A549 (cell line): ENCODE measurements at regions not wholly inside any gene's neighbourhood (a gene's known extent, or its start where the extent isn't known, plus 50 kb on each side); places are given as distances from the start of the nearest gene placed in this dataset.
"Not testable (repeated sequence)": the region's sequence is repeated elsewhere in the genome, so short reads cannot be mapped to it uniquely, and the experiment has no call there.

Source experiments
- ATAC-seq, 2 experiments: fragments of 200-7000 bp in 1 of 2; fragments of >200 bp in 1 of 2; cut with Nextera tagmentation in 1 of 2; cut with Tn5 transposase in 1 of 2; 3 replicates each; pipeline versions ENCODE4 v1.8.0 to v1.9.1; 2018 to 2020; ENCODE audit warnings: mild to moderate bottlenecking in 1 of 2, moderate library complexity in 1 of 2
- CTCF ChIA-PET: fragments of 300-600 bp; sonication (Branson Sonifier 250); formaldehyde crosslinking; extraction: SDS; loops from one replicate; lab custom pipeline; 2021; ENCODE audit warnings: antibody characterized with exemption, inconsistent platforms; lab: Yijun Ruan, JAX
- POLR2A ChIA-PET: fragments of 350-600 bp; formaldehyde crosslinking; extraction: SDS; loops from one replicate; lab custom pipeline; 2021; ENCODE audit warnings: antibody characterized with exemption, inconsistent platforms; lab: Yijun Ruan, JAX
- DNase-seq, 2 experiments: peaks; one replicate each; pipeline versions ENCODE4 v3.0.0 to v3.0.0-alpha.2; 2011 to 2016; ENCODE audit warnings: low read depth in 1 of 2, low spot score in 1 of 2
- FAIRE-seq: peaks from 2 replicates; lab custom pipeline; 2011; peaks lifted over from hg19 to GRCh38; lab: Jason Lieb, UNC
- H3K27ac ChIP-seq, 2 experiments: fragments of >200 bp; sonication (Bioruptor Twin); formaldehyde crosslinking; 3 replicates each; pipeline ENCODE4 v1.5.1; 2016 to 2017
- H3K4me1 ChIP-seq: fragments of >200 bp; sonication (Bioruptor Twin); formaldehyde crosslinking; 3 replicates; pipeline ENCODE4 v1.6.1; 2016
- H3K4me2 ChIP-seq: fragments of >200 bp; sonication (Bioruptor Twin); formaldehyde crosslinking; 3 replicates; pipeline ENCODE4 v1.6.1; 2016
- H3K4me3 ChIP-seq: fragments of >200 bp; sonication (Bioruptor Twin); formaldehyde crosslinking; 3 replicates; pipeline ENCODE4 v1.5.1; 2016
- H3K9me3 ChIP-seq: fragments of >200 bp; sonication (Bioruptor Twin); formaldehyde crosslinking; 3 replicates; pipeline ENCODE4 v1.6.1; 2016
- BCL3 ChIP-seq: fragments of >200 bp; sonication (Bioruptor Twin); formaldehyde crosslinking; IDR thresholded peaks from 3 replicates; pipeline ENCODE4 v1.6.1; 2016
- CBX2 ChIP-seq: fragments of 200-600 bp; sonication (generic); IDR thresholded peaks from 2 replicates; pipeline ENCODE4 v1.6.1; 2016; ENCODE audit warnings: low read depth, mild to moderate bottlenecking, borderline replicate concordance
- CEBPB ChIP-seq, 2 experiments: fragments of >200 bp in 1 of 2; sonication (Bioruptor Twin) in 1 of 2; formaldehyde crosslinking in 1 of 2; IDR thresholded peaks; 2 replicates each; pipeline ENCODE4 v1.6.1; 2012 to 2016
- CHD2 ChIP-seq: fragments of 150-350 bp; IDR thresholded peaks from 2 replicates; pipeline ENCODE4 v1.6.1; 2014; ENCODE audit warnings: low read length; ENCODE audit not compliant: partially characterized antibody
- CHD4 ChIP-seq: fragments of 200-600 bp; sonication (generic); IDR thresholded peaks from 2 replicates; pipeline ENCODE4 v1.6.1; 2016; ENCODE audit warnings: antibody characterized with exemption, mild to moderate bottlenecking, borderline replicate concordance
- ELK1 ChIP-seq: fragments of 150-350 bp; IDR thresholded peaks from 2 replicates; pipeline ENCODE4 v1.6.1; 2014; ENCODE audit warnings: low read depth, mild to moderate bottlenecking, low read length
- ESRRA ChIP-seq: fragments of 150-350 bp; IDR thresholded peaks from 2 replicates; pipeline ENCODE4 v1.6.1; 2014; ENCODE audit warnings: mild to moderate bottlenecking, low read length, borderline replicate concordance
- FOSL2 ChIP-seq, 2 experiments: fragments of 450-650 bp in 1 of 2; fragments of >200 bp in 1 of 2; sonication (Bioruptor Twin) in 1 of 2; formaldehyde crosslinking; IDR thresholded peaks; 2 replicates each; pipeline versions ENCODE4 v1.5.0 to v1.6.1; 2016 to 2020; ENCODE audit warnings: mild to moderate bottlenecking in 1 of 2, moderate library complexity in 1 of 2
- GATA3 ChIP-seq: IDR thresholded peaks from 2 replicates; pipeline ENCODE4 v1.6.1; 2012; ENCODE audit warnings: borderline replicate concordance
- HDAC2 ChIP-seq: fragments of 200-600 bp; sonication (generic); IDR thresholded peaks from 2 replicates; pipeline ENCODE4 v1.6.1; 2016
- HES2 ChIP-seq: fragments of >200 bp; sonication (Bioruptor Twin); formaldehyde crosslinking; IDR thresholded peaks from 2 replicates; pipeline ENCODE4 v1.6.1; 2016
- HOXB5 ChIP-seq: fragments of 250-450 bp; sonication (Bioruptor Pico); IDR thresholded peaks from 2 replicates; pipeline ENCODE4 v1.5.0; 2020; ENCODE audit warnings: mild to moderate bottlenecking, moderate library complexity
- JUN ChIP-seq, 2 experiments: fragments of >200 bp; sonication (Bioruptor Twin); formaldehyde crosslinking; IDR thresholded peaks; 2 replicates in 1 of 2; 3 replicates in 1 of 2; pipeline ENCODE4 v1.6.1; 2016 to 2017
- JUNB ChIP-seq: fragments of >200 bp; sonication (Bioruptor Twin); formaldehyde crosslinking; IDR thresholded peaks from 2 replicates; pipeline ENCODE4 v1.6.1; 2016
- KDM5A ChIP-seq: fragments of 200-600 bp; sonication (generic); IDR thresholded peaks from 2 replicates; pipeline ENCODE4 v1.6.1; 2016; ENCODE audit warnings: antibody characterized with exemption, mild to moderate bottlenecking
- MAX ChIP-seq: IDR thresholded peaks from 2 replicates; pipeline ENCODE4 v1.6.1; 2012
- MYC ChIP-seq: IDR thresholded peaks from 2 replicates; pipeline ENCODE4 v1.6.1; 2012; ENCODE audit warnings: mild to moderate bottlenecking, inconsistent platforms, low read length, improper control_type of control experiment, borderline replicate concordance
- PBX3 ChIP-seq: IDR thresholded peaks from 2 replicates; pipeline ENCODE4 v1.6.1; 2012
- PHF8 ChIP-seq: fragments of 200-600 bp; sonication (generic); IDR thresholded peaks from 2 replicates; pipeline ENCODE4 v1.6.1; 2016; ENCODE audit warnings: low read depth, mild to moderate bottlenecking, antibody characterized with exemption, moderate library complexity, borderline replicate concordance
- POLR2A ChIP-seq: IDR thresholded peaks from 2 replicates; pipeline ENCODE4 v1.6.1; 2012; ENCODE audit warnings: mild to moderate bottlenecking, low read length
- POLR2AphosphoS2 ChIP-seq: conservative IDR thresholded peaks from 2 replicates; pipeline ENCODE4 v1.6.1; 2012; ENCODE audit warnings: low read length, improper control_type of control experiment, inconsistent platforms
- RARB ChIP-seq: fragments of 250-450 bp; sonication (Bioruptor Pico); IDR thresholded peaks from 2 replicates; pipeline ENCODE4 v1.8.0; 2021; ENCODE audit warnings: mild to moderate bottlenecking, moderate library complexity
- SMC3 ChIP-seq: fragments of >200 bp; sonication (Bioruptor Twin); formaldehyde crosslinking; IDR thresholded peaks from 3 replicates; pipeline ENCODE4 v1.6.1; 2018; ENCODE audit warnings: inconsistent platforms
- ZFP36 ChIP-seq: fragments of 450-650 bp; IDR thresholded peaks from 2 replicates; pipeline ENCODE4 v1.6.1; 2014; ENCODE audit warnings: borderline replicate concordance; ENCODE audit not compliant: partially characterized antibody
- WGBS: methylation state at CpG from one replicate; pipeline ENCODE4 v1.1.6; 2017; ENCODE audit errors: missing lambda C conversion rate; 5-methylcytosine and 5-hydroxymethylcytosine counted together
- TF ChIP-seq, protein P1 (sequence below): fragments of 450-650 bp; IDR thresholded peaks from 2 replicates; pipeline ENCODE4 v1.6.1; 2014; ENCODE audit warnings: antibody characterized with exemption
- TF ChIP-seq, protein P2 (sequence below): fragments of 250-450 bp; sonication (Bioruptor Pico); IDR thresholded peaks from 2 replicates; pipeline ENCODE4 v1.5.0; 2020; ENCODE audit warnings: low read depth, mild to moderate bottlenecking, moderate library complexity

DNA sequence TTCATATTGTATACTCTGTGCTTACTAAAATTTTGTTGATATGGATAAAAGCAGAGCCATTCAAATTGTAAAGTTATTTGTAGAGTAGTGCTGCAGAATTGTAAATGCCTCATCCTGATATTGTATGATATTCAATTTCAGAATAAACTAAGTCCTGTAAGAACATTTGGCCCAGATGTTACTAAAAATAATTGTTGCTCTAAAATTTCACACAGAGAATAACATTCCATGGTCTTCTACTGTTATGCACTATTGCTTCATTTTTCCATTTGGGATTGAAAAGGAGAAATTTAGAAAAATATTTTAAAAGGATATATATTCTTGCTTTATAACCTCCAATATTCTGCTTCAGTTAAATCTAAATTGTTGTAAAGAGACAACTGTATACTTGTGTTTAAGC is 195.6 kb downstream of the LARP7 start:
- Histone ChIP-seq H3K9me3 (no peaks in the 10 kb centered on the region), H3K4me1 (no peaks in the 10 kb centered on the region), H3K27ac (no peak overlapping the region), H3K4me3 (no peak overlapping the region), H3K4me2 (no peak overlapping the region)
- no peak for FAIRE-seq
- TF ChIP-seq ZFP36 (no peak), JUN (IDR thresholded peaks at IDR 0.05) (no peak), PHF8 (no peak), KDM5A (no peak), HES2 (no peak), JUNB (no peak), CBX2 (no peak), ELK1 (no peak), MAX (no peak), PBX3 (no peak), BCL3 (no peak)
- ChIA-PET POLR2A (no interaction called here), CTCF (no interaction called here)
- ATAC-seq, result no peak
- DNase-seq, result no peak

- ATAC-seq (no peak), DNase-seq (no peak), FAIRE-seq (no peak)
- no CpG with 5 or more reads among the region's 1 CpG for WGBS
- Histone ChIP-seq H3K4me1 (no peaks in the 10 kb centered on the region), H3K4me3 (no peak overlapping the region), H3K27ac (no peak overlapping the region), H3K4me2 (no peak overlapping the region), H3K9me3 (no peaks in the 10 kb centered on the region)
- no peak for TF ChIP-seq MYC
- TF ChIP-seq ZFP36, result peak; percentile 35
- CTCF ChIA-PET, result no interaction called here
- POLR2A ChIA-PET, result no interaction called here
These were observed 200.0 kb downstream of the LARP7 start for GRCh38 chr4:112836895-112837294.

GRCh38 chr4:112838015-112838414 is 201.1 kb downstream of the LARP7 start:
- H3K4me1 ChIP-seq, H3K4me2 ChIP-seq, POLR2A ChIA-PET, ATAC-seq, DNase-seq, H3K9me3 ChIP-seq, CTCF ChIA-PET, H3K27ac ChIP-seq, FAIRE-seq, H3K4me3 ChIP-seq: not testable (repeated sequence)
- 22% methylated on average over 1 of the region's 1 CpG for WGBS

DNA sequence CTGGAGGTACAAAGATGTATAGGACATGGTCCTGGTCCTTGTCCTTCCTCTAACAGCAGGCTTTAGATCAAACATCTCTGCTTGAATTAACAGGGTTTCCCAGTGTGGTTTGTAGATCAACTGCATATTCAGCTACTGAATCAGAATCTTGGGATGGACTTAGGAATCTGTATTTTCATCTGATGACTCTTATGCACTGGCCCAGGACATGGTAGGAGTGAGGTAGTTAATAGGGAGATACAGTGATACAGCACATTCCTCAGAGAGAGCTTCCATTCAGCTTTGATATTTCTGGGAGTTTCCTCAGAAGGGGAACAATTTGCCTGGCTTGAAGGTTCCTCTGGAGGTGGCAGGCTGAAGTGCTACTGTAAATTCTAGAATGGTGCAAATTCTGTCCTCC is 203.1 kb downstream of the LARP7 start:
- ChIA-PET POLR2A (interaction anchor here (0.6 kb wide), 1 partner anchor 35 kb away, joined by 7 read pairs; no protein-coding TSS in a partner anchor), CTCF (interaction anchor here (1.3 kb wide), 1 partner anchor 13 kb away, joined by 3 read pairs; no protein-coding TSS in a partner anchor)
- Histone ChIP-seq H3K4me1 (no peaks in the 10 kb centered on the region), H3K4me3 (no peak overlapping the region), H3K27ac (no peak overlapping the region), H3K4me2 (no peak overlapping the region), H3K9me3 (no peaks in the 10 kb centered on the region)
- peak in 1 of 2 experiments; percentile 19 for DNase-seq
- peak; percentile 54 to 64; a peak in 5 of 6 replicates for ATAC-seq
- no peak for FAIRE-seq
- TF ChIP-seq CHD4 (no peak), HOXB5 (CRISPR knock-in tag) (no peak), ESRRA (no peak), RARB (CRISPR knock-in tag) (no peak), GATA3 (no peak), SMC3 (no peak), CEBPB (IDR thresholded peaks at IDR 0.05) (no peak), POLR2A (no peak), HDAC2 (no peak), BCL3 (no peak), POLR2AphosphoS2 (no peak), CHD2 (no peak), FOSL2 (IDR thresholded peaks at IDR 0.05) (no peak), FOSL2 (CRISPR knock-in tag; IDR thresholded peaks at IDR 0.05) (no peak)
- TF ChIP-seq, protein P1, sequence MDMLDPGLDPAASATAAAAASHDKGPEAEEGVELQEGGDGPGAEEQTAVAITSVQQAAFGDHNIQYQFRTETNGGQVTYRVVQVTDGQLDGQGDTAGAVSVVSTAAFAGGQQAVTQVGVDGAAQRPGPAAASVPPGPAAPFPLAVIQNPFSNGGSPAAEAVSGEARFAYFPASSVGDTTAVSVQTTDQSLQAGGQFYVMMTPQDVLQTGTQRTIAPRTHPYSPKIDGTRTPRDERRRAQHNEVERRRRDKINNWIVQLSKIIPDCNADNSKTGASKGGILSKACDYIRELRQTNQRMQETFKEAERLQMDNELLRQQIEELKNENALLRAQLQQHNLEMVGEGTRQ, result no peak
- TF ChIP-seq, protein P2, sequence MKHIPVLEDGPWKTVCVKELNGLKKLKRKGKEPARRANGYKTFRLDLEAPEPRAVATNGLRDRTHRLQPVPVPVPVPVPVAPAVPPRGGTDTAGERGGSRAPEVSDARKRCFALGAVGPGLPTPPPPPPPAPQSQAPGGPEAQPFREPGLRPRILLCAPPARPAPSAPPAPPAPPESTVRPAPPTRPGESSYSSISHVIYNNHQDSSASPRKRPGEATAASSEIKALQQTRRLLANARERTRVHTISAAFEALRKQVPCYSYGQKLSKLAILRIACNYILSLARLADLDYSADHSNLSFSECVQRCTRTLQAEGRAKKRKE (CRISPR knock-in tag), result no peak
